ENCODE measurements at regions not wholly inside any gene's neighbourhood (a gene's known extent, or its start where the extent isn't known, plus 50 kb on each side); places are given as distances from the start of the nearest gene placed in this dataset.

DNA sequence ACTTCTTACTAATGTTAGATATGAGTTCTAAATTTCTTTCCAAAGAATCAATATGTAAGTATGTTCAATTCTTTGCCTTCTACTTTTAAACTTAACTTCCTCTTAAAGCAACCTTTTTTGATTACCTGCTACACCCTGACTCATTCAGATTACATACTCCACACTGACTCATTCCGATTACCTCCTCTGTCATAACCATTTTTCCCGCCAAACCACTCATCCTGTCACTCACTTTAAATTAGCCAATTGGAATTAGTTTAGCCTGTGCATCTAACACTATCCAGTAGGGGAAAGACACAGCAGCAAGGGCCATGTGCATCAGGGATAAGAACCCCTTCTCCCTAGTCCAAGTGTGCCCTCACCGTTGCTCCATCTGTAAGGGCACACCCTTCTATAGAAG is 815.5 kb downstream of the BRINP3 start:
- TF ChIP-seq, protein P1, sequence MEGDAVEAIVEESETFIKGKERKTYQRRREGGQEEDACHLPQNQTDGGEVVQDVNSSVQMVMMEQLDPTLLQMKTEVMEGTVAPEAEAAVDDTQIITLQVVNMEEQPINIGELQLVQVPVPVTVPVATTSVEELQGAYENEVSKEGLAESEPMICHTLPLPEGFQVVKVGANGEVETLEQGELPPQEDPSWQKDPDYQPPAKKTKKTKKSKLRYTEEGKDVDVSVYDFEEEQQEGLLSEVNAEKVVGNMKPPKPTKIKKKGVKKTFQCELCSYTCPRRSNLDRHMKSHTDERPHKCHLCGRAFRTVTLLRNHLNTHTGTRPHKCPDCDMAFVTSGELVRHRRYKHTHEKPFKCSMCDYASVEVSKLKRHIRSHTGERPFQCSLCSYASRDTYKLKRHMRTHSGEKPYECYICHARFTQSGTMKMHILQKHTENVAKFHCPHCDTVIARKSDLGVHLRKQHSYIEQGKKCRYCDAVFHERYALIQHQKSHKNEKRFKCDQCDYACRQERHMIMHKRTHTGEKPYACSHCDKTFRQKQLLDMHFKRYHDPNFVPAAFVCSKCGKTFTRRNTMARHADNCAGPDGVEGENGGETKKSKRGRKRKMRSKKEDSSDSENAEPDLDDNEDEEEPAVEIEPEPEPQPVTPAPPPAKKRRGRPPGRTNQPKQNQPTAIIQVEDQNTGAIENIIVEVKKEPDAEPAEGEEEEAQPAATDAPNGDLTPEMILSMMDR (IDR thresholded peaks at IDR 0.05), result no peak
- no peak for TF ChIP-seq POLR2A (IDR thresholded peaks at IDR 0.05)

Data from esophagus squamous epithelium (tissue), 4 donors.